GM12801 (cell line): ENCODE measurements at regions not wholly inside any gene's neighbourhood (a gene's known extent, or its start where the extent isn't known, plus 50 kb on each side); places are given as distances from the start of the nearest gene placed in this dataset.

Experiments
- CTCF ChIP-seq: IDR thresholded peaks from one replicate; pipeline ENCODE4 v1.5.1; 2011; ENCODE audit warnings: control low read depth; ENCODE audit not compliant: insufficient read length; ENCODE audit errors: extremely low read depth

DNA sequence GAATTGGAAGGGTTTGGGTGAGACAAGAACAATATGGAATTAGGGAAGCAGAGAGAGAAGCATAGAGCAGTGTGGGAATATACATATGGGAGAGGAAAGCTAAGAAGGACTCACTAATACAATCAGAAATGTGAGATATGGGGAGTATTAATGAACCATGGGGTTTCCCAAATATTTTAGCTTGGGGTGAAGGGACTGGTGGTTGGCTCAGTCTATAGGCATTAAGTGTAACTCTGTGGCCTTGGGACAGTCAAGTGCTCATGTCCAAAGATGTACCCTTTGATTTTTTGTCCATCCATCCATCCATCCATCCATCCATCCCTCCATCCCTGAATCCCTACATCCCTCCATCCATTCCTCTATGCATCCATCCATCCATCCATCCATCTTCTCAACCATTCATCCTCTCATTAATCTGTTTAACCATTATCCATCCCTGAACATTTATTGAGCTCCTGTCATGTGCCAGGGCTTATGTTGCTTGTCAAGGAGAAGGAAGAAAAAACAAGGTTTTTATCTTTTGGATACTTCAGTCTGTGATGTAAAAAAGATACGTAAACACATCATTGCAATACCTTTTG is 263.4 kb upstream of the CHD6 start:
- no peak for TF ChIP-seq CTCF

- TF ChIP-seq CTCF: no peak
Observed at GRCh38 chr20:41879123-41879522, 260.9 kb upstream of the CHD6 start.

DNA sequence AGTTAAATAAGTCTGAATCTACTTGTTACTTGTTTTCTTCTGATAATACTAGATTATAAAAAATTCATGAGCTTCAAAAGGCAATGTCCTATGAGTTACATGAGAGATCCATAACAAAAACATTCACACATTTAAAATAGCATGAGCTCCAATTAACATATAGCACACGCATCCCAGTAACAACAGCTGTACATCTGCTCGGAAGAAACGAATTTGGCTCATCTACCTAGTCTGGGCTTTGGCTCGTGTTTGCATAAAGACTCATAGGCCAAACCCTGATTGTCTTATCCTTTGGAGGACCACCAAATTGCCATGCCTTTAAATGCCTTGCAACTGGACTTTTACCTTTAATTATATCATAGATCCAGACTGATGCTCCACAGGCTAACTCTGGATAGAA is 259.7 kb upstream of the CHD6 start:
- no peak for TF ChIP-seq CTCF

DNA sequence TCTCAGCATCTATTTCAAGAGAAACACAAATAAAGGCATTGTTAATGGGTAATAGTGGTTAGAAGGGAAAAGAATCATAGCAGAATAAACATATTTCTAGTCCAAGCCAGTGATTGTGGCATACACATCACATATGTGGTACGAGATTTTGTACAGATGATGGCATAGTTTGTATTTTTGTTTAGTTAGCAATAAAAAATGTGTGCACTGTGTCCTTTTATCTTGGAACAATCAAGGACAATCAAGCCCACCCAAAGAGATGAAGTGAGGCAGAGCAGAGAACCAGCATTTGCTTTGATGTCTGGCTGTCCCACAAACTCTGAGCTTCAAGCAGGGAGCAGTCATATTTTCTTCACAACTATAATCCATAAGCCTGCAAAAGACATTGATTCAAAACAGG is 256.5 kb upstream of the CHD6 start:
- no peak for TF ChIP-seq CTCF

- TF ChIP-seq CTCF: no peak
Observed at GRCh38 chr20:41872930-41873329, 254.8 kb upstream of the CHD6 start.

DNA sequence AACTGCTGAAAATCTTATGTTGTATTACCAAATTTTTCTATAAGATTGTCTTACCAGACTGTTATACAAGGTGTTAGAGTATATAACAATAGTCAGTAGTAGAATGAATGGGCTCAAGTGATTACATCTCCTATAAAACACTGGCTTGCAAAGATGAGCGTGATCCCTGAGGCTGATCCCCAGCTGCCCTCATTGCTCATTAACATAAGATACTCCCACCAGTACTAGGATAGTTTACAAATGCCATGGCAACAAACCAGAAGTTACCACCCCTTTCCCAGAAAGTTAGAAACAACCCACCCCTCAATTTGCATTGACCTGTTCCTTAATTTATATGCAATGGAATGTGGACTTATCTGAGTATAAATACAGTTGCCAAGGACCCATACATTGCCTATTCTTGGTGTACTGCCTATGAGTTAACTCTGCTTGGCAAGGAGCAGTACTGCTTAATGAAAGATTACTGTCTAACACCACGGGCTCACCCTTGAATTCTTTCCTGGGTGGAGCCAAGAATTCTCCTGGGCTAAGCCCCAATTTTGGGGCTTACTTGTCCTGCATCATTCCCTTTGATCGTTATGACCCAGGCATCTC is 252.8 kb upstream of the CHD6 start:
- no peak for TF ChIP-seq CTCF

DNA sequence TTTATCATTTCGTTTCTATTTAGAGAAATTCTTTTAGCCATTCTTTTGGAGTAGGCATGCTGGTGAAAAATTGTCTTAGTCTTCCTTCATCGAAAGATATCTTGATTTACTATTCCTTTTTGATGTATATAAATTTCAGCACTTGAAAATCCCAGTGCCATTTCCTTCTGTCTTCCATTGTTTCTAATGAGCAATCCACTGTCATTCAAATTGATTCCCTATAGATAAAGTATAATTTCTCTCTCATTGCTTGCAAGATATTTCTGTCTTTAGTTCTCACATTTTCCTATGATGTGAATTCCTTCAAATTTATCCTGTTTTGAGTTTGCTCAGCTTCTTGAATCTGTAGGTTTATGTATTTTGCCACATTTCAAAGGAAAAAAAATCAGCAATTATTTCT is 251.1 kb upstream of the CHD6 start:
- no peak for TF ChIP-seq CTCF
